Right lobe of liver (tissue), 6 donors: ENCODE measurements at regions not wholly inside any gene's neighbourhood (a gene's known extent, or its start where the extent isn't known, plus 50 kb on each side); places are given as distances from the start of the nearest gene placed in this dataset.

Experiments
- ATAC-seq, 4 donors: fragments of 200-7000 bp; cut with Tn5 transposase; one replicate each; pipeline ENCODE4 v1.9.1; 2020; ENCODE audit warnings: mild to moderate bottlenecking in 4 of 4, moderate library complexity in 4 of 4
- DNase-seq, 3 donors: peaks; one replicate each; pipeline ENCODE4 v3.0.0-alpha.2; 2020
- H3K27ac ChIP-seq, 3 donors: fragments of 200-600 bp; one replicate each; pipeline ENCODE4 v1.8.0; 2022
- H3K27me3 ChIP-seq, 2 donors: fragments of 200-600 bp; one replicate each; pipeline ENCODE4 v1.8.0; 2022
- H3K36me3 ChIP-seq, 4 donors: fragments of 200-600 bp; sonication (generic) in 1 of 4; one replicate each; pipeline versions ENCODE4 v1.5.1 to v1.8.0; 2017 to 2022; ENCODE audit warnings: control low read depth in 1 of 4
- H3K4me1 ChIP-seq, 4 donors: fragments of 200-600 bp; sonication (generic) in 1 of 4; one replicate each; pipeline versions ENCODE4 v1.5.1 to v1.8.0; 2017 to 2022; ENCODE audit warnings: control low read depth in 1 of 4
- H3K4me3 ChIP-seq, 3 donors: fragments of 200-600 bp; one replicate each; pipeline ENCODE4 v1.8.0; 2022
- H3K9me3 ChIP-seq, 4 donors: fragments of 200-600 bp; sonication (generic) in 1 of 4; one replicate each; pipeline versions ENCODE4 v1.5.1 to v1.8.0; 2017 to 2022; ENCODE audit warnings: control low read depth in 1 of 4
- POLR2A ChIP-seq: fragments of 450-650 bp; IDR thresholded peaks from one replicate; pipeline ENCODE4 v1.6.1; 2017; ENCODE audit warnings: antibody characterized with exemption, mild to moderate bottlenecking
- WGBS: methylation state at CpG from one replicate; pipeline ENCODE4 v1.1.6; 2018; ENCODE audit warnings: low coverage, low lambda C conversion rate; ENCODE audit not compliant: insufficient coverage; ENCODE audit errors: missing lambda C conversion rate; 5-methylcytosine and 5-hydroxymethylcytosine counted together
- intact Hi-C, 2 donors: fragments of 100-400 bp; cut with DNase I; formaldehyde crosslinking; loops; one replicate each; pipeline versions ENCODE4 v1.11.2 to v1.14.1; 2022
- TF ChIP-seq, protein P1 (sequence below), 4 donors: fragments of 200-600 bp in 3 of 4; fragments of 450-650 bp in 1 of 4; IDR thresholded peaks; one replicate each; pipeline versions ENCODE4 v1.5.1 to v1.8.0; 2016 to 2022; ENCODE audit warnings: antibody characterized with exemption in 4 of 4, mild to moderate bottlenecking in 2 of 4
- donor health status: DM: no; HTN: yes; CAD: no.
- donor health status: DM: no; HTN: no; CAD: no.
- donor health status: DM: no; HTN: no; CAD: no.
- donor health status: DM: no; HTN: yes; CAD: no.
- donor health status: DM: no; HTN: yes; CAD: no.

GRCh38 chr22:48577691-48578090 lies 1250.0 kb downstream of the BRD1 start:
- TF ChIP-seq POLR2A, result no peak
- TF ChIP-seq, protein P1, sequence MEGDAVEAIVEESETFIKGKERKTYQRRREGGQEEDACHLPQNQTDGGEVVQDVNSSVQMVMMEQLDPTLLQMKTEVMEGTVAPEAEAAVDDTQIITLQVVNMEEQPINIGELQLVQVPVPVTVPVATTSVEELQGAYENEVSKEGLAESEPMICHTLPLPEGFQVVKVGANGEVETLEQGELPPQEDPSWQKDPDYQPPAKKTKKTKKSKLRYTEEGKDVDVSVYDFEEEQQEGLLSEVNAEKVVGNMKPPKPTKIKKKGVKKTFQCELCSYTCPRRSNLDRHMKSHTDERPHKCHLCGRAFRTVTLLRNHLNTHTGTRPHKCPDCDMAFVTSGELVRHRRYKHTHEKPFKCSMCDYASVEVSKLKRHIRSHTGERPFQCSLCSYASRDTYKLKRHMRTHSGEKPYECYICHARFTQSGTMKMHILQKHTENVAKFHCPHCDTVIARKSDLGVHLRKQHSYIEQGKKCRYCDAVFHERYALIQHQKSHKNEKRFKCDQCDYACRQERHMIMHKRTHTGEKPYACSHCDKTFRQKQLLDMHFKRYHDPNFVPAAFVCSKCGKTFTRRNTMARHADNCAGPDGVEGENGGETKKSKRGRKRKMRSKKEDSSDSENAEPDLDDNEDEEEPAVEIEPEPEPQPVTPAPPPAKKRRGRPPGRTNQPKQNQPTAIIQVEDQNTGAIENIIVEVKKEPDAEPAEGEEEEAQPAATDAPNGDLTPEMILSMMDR (IDR thresholded peaks at IDR 0.05), result no peak
- H3K36me3 ChIP-seq, result no peaks in the 10 kb centered on the region
- H3K9me3 ChIP-seq, result no peaks in the 10 kb centered on the region
- ATAC-seq, result no peak
- no peaks in the 10 kb centered on the region for H3K4me1 ChIP-seq
- WGBS, result 47% methylated on average over 3 of the region's 8 CpGs
- no peak overlapping the region for H3K27ac ChIP-seq
- peaks cover 0 to 10% of the 10 kb centered on the region in 2 donors for H3K27me3 ChIP-seq
- intact Hi-C loops, result loop anchor here in 1 of 2 donors (5.0 kb wide), 1 partner anchor 725 kb away; no protein-coding TSS in a partner anchor
- no peak for DNase-seq
- no peak overlapping the region for H3K4me3 ChIP-seq

GRCh38 chr22:48577014-48577690 lies 1250.5 kb downstream of the BRD1 start:
- 30% methylated on average over 4 of the region's 29 CpGs for WGBS
- no peak for DNase-seq
- Histone ChIP-seq H3K4me1 (no peaks in the 10 kb centered on the region), H3K27me3 (peaks cover 0 to 10% of the 10 kb centered on the region in 2 donors), H3K27ac (no peak overlapping the region), H3K4me3 (no peak overlapping the region), H3K36me3 (no peaks in the 10 kb centered on the region), H3K9me3 (no peaks in the 10 kb centered on the region)
- TF ChIP-seq, protein P1 (IDR thresholded peaks at IDR 0.05), result no peak
- TF ChIP-seq POLR2A, result no peak
- no peak for ATAC-seq
- intact Hi-C loops, result loop anchor here in 1 of 2 donors (5.0 kb wide), 1 partner anchor 725 kb away; no protein-coding TSS in a partner anchor

DNA sequence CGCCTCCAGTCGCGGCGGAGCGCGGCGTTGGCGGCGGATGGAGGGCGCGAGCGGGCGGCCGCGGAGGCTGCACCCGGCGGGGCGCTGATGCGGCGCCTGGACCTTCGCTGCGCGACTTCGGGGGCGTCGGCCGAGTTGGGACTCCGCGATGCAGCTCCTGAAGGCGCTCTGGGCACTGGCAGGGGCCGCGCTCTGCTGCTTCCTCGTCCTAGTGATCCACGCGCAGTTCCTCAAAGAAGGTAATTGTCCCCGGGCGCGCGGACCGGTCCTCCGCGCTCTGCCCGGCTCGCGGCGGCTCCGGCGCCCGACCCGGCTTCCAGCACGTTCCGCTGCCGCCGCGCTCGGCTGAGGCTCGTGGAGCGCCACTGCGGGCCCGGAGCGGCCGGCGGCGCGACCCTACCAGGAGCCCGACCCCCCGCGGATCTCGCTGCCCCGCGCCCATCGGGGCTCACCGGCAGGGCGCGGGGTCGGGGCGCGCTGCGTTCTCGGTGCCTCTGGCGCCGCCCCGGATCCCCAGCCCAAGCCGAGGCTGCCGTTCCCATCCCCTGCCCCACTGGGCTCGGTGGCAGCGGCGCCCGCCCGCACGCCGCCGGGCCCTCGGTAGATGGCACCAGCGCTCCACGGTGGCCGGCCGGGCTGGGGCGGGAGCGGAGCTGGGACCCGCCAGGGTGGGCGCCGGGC lies 1251.2 kb downstream of the BRD1 start:
- Histone ChIP-seq H3K27ac (no peak overlapping the region), H3K9me3 (no peaks in the 10 kb centered on the region), H3K27me3 (peaks cover 0 to 10% of the 10 kb centered on the region in 2 donors), H3K4me3 (no peak overlapping the region), H3K36me3 (no peaks in the 10 kb centered on the region), H3K4me1 (no peaks in the 10 kb centered on the region)
- ATAC-seq, result peak in 2 of 4 donors; percentile 33 to 72
- no peak for DNase-seq
- WGBS, result no CpG with 5 or more reads among the region's 103 CpGs
- no peak for TF ChIP-seq POLR2A
- TF ChIP-seq, protein P1 (IDR thresholded peaks at IDR 0.05), result peak in 3 of 4 donors; percentile 21 to 61 (median 22)
- intact Hi-C loops, result loop anchor here in 1 of 2 donors (5.0 kb wide), 1 partner anchor 726 kb away; no protein-coding TSS in a partner anchor

GRCh38 chr22:48575618-48576332 lies 1251.9 kb downstream of the BRD1 start:
- H3K4me1 ChIP-seq, result no peaks in the 10 kb centered on the region
- no peaks in the 10 kb centered on the region for H3K36me3 ChIP-seq
- H3K9me3 ChIP-seq, result no peaks in the 10 kb centered on the region
- intact Hi-C loops, result loop anchor here in 1 of 2 donors (5.0 kb wide), 1 partner anchor 727 kb away; no protein-coding TSS in a partner anchor
- no peak overlapping the region for H3K27ac ChIP-seq
- ATAC-seq (no peak), DNase-seq (no peak)
- no CpG with 5 or more reads among the region's 120 CpGs for WGBS
- no peak overlapping the region for H3K4me3 ChIP-seq
- H3K27me3 ChIP-seq, result peaks cover 0 to 10% of the 10 kb centered on the region in 2 donors
- TF ChIP-seq, protein P1 (IDR thresholded peaks at IDR 0.05), result no peak
- no peak for TF ChIP-seq POLR2A
